NOMO-1 treated with dmso at 0.1 percent for 144 hours (cell line): ENCODE measurements at regions not wholly inside any gene's neighbourhood (a gene's known extent, or its start where the extent isn't known, plus 50 kb on each side); places are given as distances from the start of the nearest gene placed in this dataset.

ENCODE experiments used
- DNase-seq: peaks from one replicate; lab custom pipeline; 2025; ENCODE audit not compliant: unreplicated experiment; lab: John Stamatoyannopoulos, UW

- DNase-seq, result no peak
Observed at GRCh38 chr5:159639590-159639989, 276.7 kb upstream of the ADRA1B start.

DNA sequence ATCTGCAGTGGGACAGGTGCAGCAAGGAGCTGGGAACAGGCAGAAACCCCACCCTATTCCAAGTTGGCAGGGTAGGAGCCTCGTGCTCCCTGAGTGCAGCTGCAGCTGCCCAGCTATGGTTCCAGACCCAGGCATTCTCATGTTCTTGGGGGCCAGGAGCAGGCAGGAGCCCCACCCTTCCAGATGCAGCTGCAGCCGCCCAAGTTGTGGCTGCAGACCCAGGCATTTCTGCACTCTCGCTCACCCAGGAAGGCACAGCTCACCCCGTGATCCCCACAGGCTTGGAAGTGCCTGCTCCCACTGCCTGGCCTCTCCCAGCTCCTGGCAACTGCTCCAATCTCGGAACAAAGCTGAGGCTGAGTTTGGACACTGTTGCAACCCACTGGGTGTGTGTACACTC lies 275.8 kb upstream of the ADRA1B start:
- DNase-seq, result no peak

GRCh38 chr5:159640921-159641320 lies 275.4 kb upstream of the ADRA1B start:
- DNase-seq, result no peak

DNA sequence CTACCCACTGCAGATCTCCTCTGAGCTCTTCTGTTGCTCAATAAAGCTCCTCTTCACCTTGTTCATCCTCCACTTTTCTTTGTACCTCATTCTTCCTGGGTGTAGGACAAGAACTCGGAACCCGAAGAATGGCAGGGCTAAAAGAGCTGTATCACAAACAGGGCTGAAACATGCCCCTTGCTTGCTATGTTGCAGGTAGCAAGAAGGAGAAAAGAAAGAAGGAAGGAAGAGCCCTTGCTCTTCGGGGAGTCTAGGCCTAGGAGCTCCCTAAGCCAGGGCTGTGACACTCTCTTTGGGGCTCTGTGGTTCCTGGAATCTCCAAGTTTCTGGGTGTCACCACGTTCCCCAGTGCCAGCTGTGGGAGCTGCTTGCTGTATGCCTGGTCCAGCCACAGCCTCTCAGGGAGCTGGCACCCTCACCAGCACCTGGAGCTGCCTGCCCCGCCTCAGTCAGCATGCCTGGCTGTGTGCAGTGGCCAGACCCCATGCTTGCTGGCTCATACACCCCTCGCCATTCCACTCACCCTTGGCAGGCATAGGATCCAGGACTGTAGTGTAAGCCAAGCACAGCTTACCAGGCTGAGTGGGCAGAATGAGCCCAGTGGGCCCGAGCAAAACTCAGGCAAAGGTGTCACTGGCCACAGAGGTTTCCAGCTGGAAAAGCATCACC lies 274.8 kb upstream of the ADRA1B start:
- no peak for DNase-seq

- no peak for DNase-seq
Observed at GRCh38 chr5:159642379-159642778, 273.9 kb upstream of the ADRA1B start.

DNA sequence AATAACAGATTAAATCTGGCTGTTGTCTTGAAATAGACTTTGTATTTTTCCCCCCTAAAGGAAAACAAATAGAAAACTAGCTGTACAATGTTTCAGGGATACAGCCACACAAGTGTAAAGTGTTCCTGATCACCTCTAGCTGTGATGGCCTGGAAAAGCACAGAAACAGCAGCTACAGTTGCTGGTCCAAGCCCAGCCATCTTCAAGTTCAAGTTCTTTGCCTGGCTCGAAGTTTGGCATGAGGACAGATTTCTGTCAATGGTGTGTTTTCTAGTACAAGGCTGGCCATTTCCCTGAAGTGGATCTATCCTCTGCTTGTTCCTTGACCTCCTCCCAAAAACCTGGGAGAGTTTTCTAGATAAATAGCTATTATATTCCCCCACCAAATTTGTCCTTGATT lies 272.2 kb upstream of the ADRA1B start:
- DNase-seq, result no peak

- DNase-seq, result no peak
Observed at GRCh38 chr5:159645179-159645846, 271.0 kb upstream of the ADRA1B start.

DNA sequence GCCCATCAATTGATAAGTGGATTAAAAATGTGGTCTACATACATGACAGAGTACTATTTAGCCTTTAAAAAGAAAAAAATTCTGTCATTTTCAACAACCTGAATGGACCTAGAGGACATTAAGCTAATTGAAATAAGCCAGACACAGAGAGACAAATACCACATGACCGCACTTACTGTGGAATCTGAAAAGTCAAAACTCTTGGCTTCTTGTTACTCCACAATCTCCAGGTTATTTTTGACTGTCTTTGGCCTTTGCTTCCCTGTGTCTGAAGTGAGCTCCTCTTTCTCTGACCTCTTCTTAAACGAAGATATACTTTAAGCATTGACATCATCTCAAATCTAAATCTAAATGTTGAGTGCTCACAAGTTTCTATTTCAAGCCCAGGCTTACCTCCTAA lies 265.5 kb upstream of the ADRA1B start:
- no peak for DNase-seq

GRCh38 chr5:159655757-159656409 lies 260.4 kb upstream of the ADRA1B start:
- DNase-seq, result no peak

GRCh38 chr5:159657298-159657697 lies 259.0 kb upstream of the ADRA1B start:
- no peak for DNase-seq

DNA sequence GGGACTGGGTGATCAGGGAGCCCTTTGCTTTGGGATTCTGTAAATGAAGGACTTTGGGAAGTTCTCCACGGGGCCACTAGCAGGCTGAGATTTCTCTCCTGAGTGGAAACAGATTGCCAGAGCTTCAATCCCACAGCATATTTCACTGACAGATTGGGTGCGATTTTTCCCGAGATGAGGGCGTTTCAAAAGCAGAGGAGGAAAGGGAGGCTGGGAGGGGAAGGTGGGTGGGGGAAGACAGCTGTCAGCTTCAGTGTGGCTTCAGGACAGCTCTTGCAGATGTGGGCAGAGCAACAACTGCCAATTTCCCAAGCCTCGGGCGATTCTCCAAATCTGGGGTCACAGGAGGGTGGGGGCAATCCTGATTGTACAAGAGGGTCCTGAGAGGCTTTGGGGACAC lies 258.5 kb upstream of the ADRA1B start:
- DNase-seq, result no peak

DNA sequence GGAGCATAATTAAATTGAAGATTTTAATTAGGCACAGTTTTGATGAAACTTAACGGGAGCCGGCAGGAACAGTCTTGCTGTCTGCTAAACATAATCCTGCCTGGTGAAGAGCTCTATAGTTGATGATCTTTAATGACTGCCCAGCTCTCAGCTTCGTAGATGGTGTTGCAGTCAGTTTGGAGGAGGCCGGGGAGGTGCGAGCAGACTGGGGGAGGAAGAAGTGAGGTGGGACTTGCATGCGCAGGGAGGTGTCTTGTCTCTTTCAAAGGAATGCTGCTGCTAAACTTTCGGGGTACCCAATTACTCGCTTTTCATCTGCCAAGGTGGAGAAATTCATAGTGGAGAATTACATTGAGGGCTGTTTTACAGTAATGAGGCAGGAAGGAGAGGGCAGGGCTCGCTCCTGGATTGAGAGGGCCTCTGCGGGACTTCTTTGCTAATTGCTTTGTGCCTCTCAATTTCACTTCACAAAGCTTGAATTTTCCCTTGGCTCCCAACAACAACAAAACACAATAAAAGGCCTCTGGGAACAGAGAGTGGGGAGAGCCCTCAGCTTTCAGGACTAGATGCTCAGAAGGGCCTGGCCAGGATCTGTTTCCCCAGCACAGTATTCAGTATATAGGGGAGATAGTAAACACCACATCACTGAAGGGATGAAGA lies 257.9 kb upstream of the ADRA1B start:
- DNase-seq, result no peak

GRCh38 chr5:159660401-159660800 lies 255.9 kb upstream of the ADRA1B start:
- DNase-seq, result no peak

GRCh38 chr5:159663986-159664385 lies 252.3 kb upstream of the ADRA1B start:
- no peak for DNase-seq

GRCh38 chr5:159667286-159667685 lies 249.0 kb upstream of the ADRA1B start:
- no peak for DNase-seq

- no peak for DNase-seq
Observed at GRCh38 chr5:159668556-159668955, 247.7 kb upstream of the ADRA1B start.

- no peak for DNase-seq
Observed at GRCh38 chr5:159669559-159669958, 246.7 kb upstream of the ADRA1B start.

GRCh38 chr5:159671886-159672285 lies 244.4 kb upstream of the ADRA1B start:
- DNase-seq, result no peak

DNA sequence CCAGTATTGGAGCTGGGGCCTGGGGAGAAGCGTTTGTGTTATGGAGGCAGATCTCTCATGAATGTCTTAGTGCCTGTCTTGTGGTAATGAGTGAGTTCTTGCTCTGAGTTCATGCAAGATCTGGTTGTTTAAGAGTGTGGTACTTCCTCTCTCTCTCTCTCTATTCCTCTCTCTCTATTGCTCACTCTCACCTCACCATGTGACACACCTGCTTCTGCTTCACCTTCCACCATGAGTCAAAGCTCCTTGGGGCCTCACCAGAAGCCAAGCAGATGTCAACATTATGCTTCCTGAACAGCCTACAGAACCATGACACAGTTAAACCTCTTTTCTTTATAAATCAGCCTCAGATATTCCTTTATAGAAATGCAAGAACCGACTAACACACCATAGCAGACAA lies 242.7 kb upstream of the ADRA1B start:
- no peak for DNase-seq

- DNase-seq, result no peak
Observed at GRCh38 chr5:159678657-159679392, 237.5 kb upstream of the ADRA1B start.

DNA sequence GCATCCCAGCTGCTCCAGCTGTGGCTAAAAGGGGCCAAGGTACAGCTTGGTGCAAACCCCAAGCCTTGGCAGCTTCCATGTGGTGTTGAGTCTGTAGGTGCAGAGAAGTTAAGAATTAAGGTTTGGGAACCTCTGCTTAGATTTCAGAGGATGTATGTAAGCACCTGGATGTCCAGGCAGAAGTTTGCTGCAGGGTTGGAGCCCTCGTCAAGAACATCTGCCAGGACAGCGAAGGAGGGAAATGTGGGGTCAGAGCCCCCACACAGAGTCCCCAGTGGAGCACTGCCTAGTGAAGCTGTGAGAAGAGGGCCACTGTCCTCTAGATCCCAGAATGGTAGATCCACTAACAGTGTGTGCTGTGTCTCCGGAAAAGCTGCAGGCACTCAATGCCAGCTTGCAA lies 236.2 kb upstream of the ADRA1B start:
- no peak for DNase-seq
